HFFc6 (cell line): ENCODE measurements at regions not wholly inside any gene's neighbourhood (a gene's known extent, or its start where the extent isn't known, plus 50 kb on each side); places are given as distances from the start of the nearest gene placed in this dataset.

Experiments used
- DNase-seq: peaks from one replicate; pipeline ENCODE4 v3.0.0-alpha.2; 2018
- H3K27ac Mint-ChIP-seq: 2 replicates; pipeline ENCODE4 v1.8.0; 2020; ENCODE audit warnings: mild to moderate bottlenecking, mixed read lengths
- H3K27me3 Mint-ChIP-seq: 2 replicates; pipeline ENCODE4 v1.8.0; 2021; ENCODE audit warnings: mild to moderate bottlenecking, moderate library complexity, mixed read lengths; ENCODE audit not compliant: insufficient read depth
- H3K36me3 Mint-ChIP-seq: 2 replicates; pipeline ENCODE4 v1.8.0; 2021; ENCODE audit warnings: low read depth, mixed read lengths
- H3K4me1 Mint-ChIP-seq: 2 replicates; pipeline ENCODE4 v1.8.0; 2020; ENCODE audit warnings: low read depth, mixed read lengths
- H3K4me3 Mint-ChIP-seq: 2 replicates; pipeline ENCODE4 v1.8.0; 2020; ENCODE audit warnings: mild to moderate bottlenecking, moderate library complexity, mixed read lengths
- H3K9me3 Mint-ChIP-seq: 2 replicates; pipeline ENCODE4 v1.8.0; 2020; ENCODE audit warnings: mild to moderate bottlenecking, mixed read lengths
- CTCF ChIP-seq: fragments of 200-600 bp; sonication (generic); IDR thresholded peaks from 2 replicates; pipeline ENCODE4 v1.5.0; 2021; ENCODE audit warnings: antibody characterized with exemption, mild to moderate bottlenecking

- TF ChIP-seq CTCF: no peak
- Mint-ChIP-seq H3K4me1 (no peaks in the 10 kb centered on the region), H3K36me3 (no peaks in the 10 kb centered on the region), H3K27ac (no peak overlapping the region), H3K27me3 (peaks cover 50% of the 10 kb centered on the region), H3K9me3 (no peaks in the 10 kb centered on the region), H3K4me3 (no peak overlapping the region)
- no peak for DNase-seq
These were observed 163.8 kb upstream of the MVB12B start for GRCh38 chr9:126162611-126163381.

- H3K4me3 Mint-ChIP-seq: no peak overlapping the region
- H3K36me3 Mint-ChIP-seq: no peaks in the 10 kb centered on the region
- DNase-seq: no peak
- H3K27me3 Mint-ChIP-seq: peaks cover 50% of the 10 kb centered on the region
- H3K4me1 Mint-ChIP-seq: no peaks in the 10 kb centered on the region
- no peak for TF ChIP-seq CTCF
- H3K9me3 Mint-ChIP-seq: no peaks in the 10 kb centered on the region
- H3K27ac Mint-ChIP-seq: no peak overlapping the region
These were observed 161.7 kb upstream of the MVB12B start for GRCh38 chr9:126164796-126165525.

GRCh38 chr9:126165755-126166154 lies 160.9 kb upstream of the MVB12B start:
- H3K9me3 Mint-ChIP-seq: no peaks in the 10 kb centered on the region
- no peak for DNase-seq
- peaks cover 49% of the 10 kb centered on the region for H3K27me3 Mint-ChIP-seq
- no peak overlapping the region for H3K4me3 Mint-ChIP-seq
- no peak for TF ChIP-seq CTCF
- no peaks in the 10 kb centered on the region for H3K4me1 Mint-ChIP-seq
- no peaks in the 10 kb centered on the region for H3K36me3 Mint-ChIP-seq
- H3K27ac Mint-ChIP-seq: no peak overlapping the region

- DNase-seq: no peak
- TF ChIP-seq CTCF: no peak
- Mint-ChIP-seq H3K4me1 (no peaks in the 10 kb centered on the region), H3K27ac (no peak overlapping the region), H3K36me3 (no peaks in the 10 kb centered on the region), H3K4me3 (no peak overlapping the region), H3K9me3 (no peaks in the 10 kb centered on the region), H3K27me3 (peaks cover 47% of the 10 kb centered on the region)
These were observed 160.3 kb upstream of the MVB12B start for GRCh38 chr9:126166291-126166690.

- no peaks in the 10 kb centered on the region for H3K4me1 Mint-ChIP-seq
- peaks cover 47% of the 10 kb centered on the region for H3K27me3 Mint-ChIP-seq
- H3K27ac Mint-ChIP-seq: no peak overlapping the region
- H3K36me3 Mint-ChIP-seq: no peaks in the 10 kb centered on the region
- DNase-seq: no peak
- H3K4me3 Mint-ChIP-seq: no peak overlapping the region
- H3K9me3 Mint-ChIP-seq: no peaks in the 10 kb centered on the region
- no peak for TF ChIP-seq CTCF
These were observed 159.8 kb upstream of the MVB12B start for GRCh38 chr9:126166866-126167265.
